Activated CD8-positive, alpha-beta T cell treated with anti-CD3 and anti-CD28 coated beads for 36 hours (primary cell): ENCODE measurements at regions not wholly inside any gene's neighbourhood (a gene's known extent, or its start where the extent isn't known, plus 50 kb on each side); places are given as distances from the start of the nearest gene placed in this dataset.

ENCODE experiments used
- ATAC-seq: fragments of 200-7000 bp; cut with Tn5 transposase; one replicate; pipeline ENCODE4 v1.10.0; 2021; ENCODE audit warnings: mild to moderate bottlenecking, moderate library complexity
- CTCF ChIA-PET: fragments of 350-600 bp; sonication (Branson Sonifier 250); formaldehyde crosslinking; loops from one replicate; lab custom pipeline; 2021; ENCODE audit warnings: antibody characterized with exemption; lab: Charles Lee
- POLR2A ChIA-PET: fragments of 350-600 bp; sonication (Branson Sonifier 250); formaldehyde crosslinking; loops from one replicate; lab custom pipeline; 2021; ENCODE audit warnings: antibody characterized with exemption; lab: Charles Lee
- DNase-seq: peaks from one replicate; pipeline ENCODE4 v3.0.0-alpha.2; 2020
- H3K27ac Mint-ChIP-seq: one replicate; pipeline ENCODE4 v1.8.0; 2021; ENCODE audit warnings: mild to moderate bottlenecking, mixed read lengths
- H3K27me3 Mint-ChIP-seq: one replicate; pipeline ENCODE4 v1.8.0; 2021; ENCODE audit warnings: mixed read lengths
- H3K36me3 Mint-ChIP-seq: one replicate; pipeline ENCODE4 v1.8.0; 2021; ENCODE audit warnings: low read depth, mixed read lengths
- H3K4me1 Mint-ChIP-seq: one replicate; pipeline ENCODE4 v1.8.0; 2021; ENCODE audit warnings: low read depth, mixed read lengths
- H3K4me3 Mint-ChIP-seq: one replicate; pipeline ENCODE4 v1.8.0; 2021; ENCODE audit warnings: mild to moderate bottlenecking, moderate library complexity, mixed read lengths
- H3K9me3 Mint-ChIP-seq: one replicate; pipeline ENCODE4 v1.8.0; 2021; ENCODE audit warnings: mixed read lengths
- intact Hi-C: fragments of 100-400 bp; cut with micrococcal nuclease; formaldehyde crosslinking; loops from one replicate; pipeline ENCODE4 v1.10.0; 2022
- TF ChIP-seq, protein P1 (sequence below): fragments of 200-600 bp; IDR thresholded peaks from one replicate; pipeline ENCODE4 v1.8.0; 2022; ENCODE audit warnings: antibody characterized with exemption, mild to moderate bottlenecking

DNA sequence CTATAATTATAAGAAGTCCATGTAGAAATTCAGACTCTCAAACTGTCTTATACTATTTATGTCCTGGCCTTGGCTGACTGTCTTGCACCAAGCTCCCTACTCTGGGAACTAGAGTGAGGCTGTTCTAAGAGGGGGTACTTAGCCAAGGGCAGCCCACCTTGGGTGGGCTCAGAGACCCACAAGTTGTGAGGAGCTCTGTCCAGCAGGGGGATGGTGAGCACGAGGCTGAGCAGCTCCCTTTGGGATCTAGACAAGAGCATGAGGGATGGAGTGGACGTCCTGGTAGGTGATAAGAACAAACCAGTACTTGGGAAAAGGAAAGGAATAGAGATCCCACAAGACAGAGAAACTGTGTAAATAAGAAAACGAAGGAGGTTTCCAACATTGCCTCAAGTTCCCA, 127.1 kb upstream of the SLC44A3 start:
- Mint-ChIP-seq H3K9me3 (no peaks in the 10 kb centered on the region), H3K36me3 (no peaks in the 10 kb centered on the region), H3K27ac (no peak overlapping the region), H3K27me3 (peaks cover 16% of the 10 kb centered on the region), H3K4me3 (no peak overlapping the region), H3K4me1 (peaks cover 6% of the 10 kb centered on the region)
- ChIA-PET CTCF (no interaction called here), POLR2A (no interaction called here)
- TF ChIP-seq, protein P1, sequence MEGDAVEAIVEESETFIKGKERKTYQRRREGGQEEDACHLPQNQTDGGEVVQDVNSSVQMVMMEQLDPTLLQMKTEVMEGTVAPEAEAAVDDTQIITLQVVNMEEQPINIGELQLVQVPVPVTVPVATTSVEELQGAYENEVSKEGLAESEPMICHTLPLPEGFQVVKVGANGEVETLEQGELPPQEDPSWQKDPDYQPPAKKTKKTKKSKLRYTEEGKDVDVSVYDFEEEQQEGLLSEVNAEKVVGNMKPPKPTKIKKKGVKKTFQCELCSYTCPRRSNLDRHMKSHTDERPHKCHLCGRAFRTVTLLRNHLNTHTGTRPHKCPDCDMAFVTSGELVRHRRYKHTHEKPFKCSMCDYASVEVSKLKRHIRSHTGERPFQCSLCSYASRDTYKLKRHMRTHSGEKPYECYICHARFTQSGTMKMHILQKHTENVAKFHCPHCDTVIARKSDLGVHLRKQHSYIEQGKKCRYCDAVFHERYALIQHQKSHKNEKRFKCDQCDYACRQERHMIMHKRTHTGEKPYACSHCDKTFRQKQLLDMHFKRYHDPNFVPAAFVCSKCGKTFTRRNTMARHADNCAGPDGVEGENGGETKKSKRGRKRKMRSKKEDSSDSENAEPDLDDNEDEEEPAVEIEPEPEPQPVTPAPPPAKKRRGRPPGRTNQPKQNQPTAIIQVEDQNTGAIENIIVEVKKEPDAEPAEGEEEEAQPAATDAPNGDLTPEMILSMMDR: no peak
- DNase-seq (no peak), ATAC-seq (no peak)
- intact Hi-C loops: no loop called here

DNA sequence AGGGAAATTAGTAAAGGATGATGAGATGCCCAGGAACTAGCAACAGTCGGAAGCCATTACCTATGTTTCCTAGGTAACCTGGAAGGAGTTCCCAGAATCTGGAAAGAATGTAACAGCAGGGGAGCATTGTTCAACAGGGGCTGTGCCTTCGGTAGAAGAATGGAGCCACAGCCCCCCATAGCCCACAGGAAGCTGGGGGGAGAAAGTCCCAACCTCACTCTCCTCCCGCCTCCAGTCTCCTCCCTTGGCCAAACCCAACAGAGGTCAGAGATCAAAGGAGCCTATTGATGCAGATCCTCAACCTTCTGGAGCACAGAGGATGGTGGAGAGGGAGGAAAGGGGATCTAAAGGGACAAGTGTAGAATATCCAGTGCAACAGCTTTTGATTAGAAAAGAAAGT, 131.5 kb upstream of the SLC44A3 start:
- TF ChIP-seq, protein P1: no peak
- H3K9me3 Mint-ChIP-seq: no peaks in the 10 kb centered on the region
- H3K4me3 Mint-ChIP-seq: no peak overlapping the region
- no peaks in the 10 kb centered on the region for H3K4me1 Mint-ChIP-seq
- H3K27me3 Mint-ChIP-seq: peaks cover 5% of the 10 kb centered on the region
- ATAC-seq (no peak), DNase-seq (no peak)
- ChIA-PET CTCF (no interaction called here), POLR2A (no interaction called here)
- H3K27ac Mint-ChIP-seq: no peak overlapping the region
- intact Hi-C loops: no loop called here
- no peaks in the 10 kb centered on the region for H3K36me3 Mint-ChIP-seq

DNA sequence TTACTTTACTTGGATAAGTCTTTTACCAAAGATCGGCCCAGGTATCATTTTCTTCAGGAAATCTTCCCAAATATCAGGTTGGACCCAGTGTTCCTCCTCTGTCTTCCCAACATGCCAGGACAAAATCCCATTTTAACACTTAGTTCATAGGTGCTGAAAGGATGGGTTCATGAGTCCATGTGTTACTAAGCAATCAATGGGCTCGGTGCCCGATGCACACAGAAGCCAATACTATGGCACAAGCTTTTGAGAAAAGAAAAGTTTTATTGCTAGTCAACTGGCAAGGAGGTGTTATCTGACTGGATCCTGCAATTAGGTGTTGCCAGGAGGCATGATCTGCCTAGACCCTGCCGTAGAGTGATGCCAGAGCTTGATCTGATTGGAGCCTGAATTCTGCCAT, 133.3 kb upstream of the SLC44A3 start:
- ATAC-seq (no peak), DNase-seq (no peak)
- Mint-ChIP-seq H3K27me3 (peaks cover 3% of the 10 kb centered on the region), H3K9me3 (no peaks in the 10 kb centered on the region), H3K4me3 (no peak overlapping the region), H3K4me1 (no peaks in the 10 kb centered on the region), H3K27ac (no peak overlapping the region), H3K36me3 (no peaks in the 10 kb centered on the region)
- TF ChIP-seq, protein P1: no peak
- ChIA-PET POLR2A (no interaction called here), CTCF (no interaction called here)
- intact Hi-C loops: no loop called here

DNA sequence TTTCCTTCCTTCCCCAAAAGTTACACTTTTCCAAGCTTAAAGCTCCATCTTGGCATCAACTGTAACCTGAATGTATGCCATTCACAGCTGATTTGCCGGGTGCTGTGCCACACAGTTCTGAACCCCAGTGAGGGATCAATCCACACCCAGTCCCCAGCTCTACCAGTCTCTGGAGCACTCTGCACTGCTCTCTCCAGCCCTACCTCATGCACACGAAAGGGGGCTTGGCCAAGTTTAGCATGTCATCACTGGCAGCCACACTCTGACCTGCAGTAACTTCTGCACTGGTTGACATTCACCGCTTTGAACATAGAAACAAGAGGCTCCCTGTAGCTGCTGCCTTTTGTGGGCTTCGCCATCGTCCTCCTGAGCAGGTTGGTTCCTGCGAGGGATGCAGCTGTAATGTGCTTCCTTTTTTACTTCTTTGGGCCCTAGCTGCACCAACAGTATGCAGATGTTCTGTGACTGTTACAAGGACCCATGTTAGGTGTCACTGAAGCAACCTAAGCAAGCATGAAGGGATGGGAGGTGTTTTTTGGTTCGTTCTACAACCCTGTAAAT, 135.4 kb upstream of the SLC44A3 start:
- intact Hi-C loops: no loop called here
- H3K27me3 Mint-ChIP-seq: peaks cover 5% of the 10 kb centered on the region
- TF ChIP-seq, protein P1: no peak
- H3K4me1 Mint-ChIP-seq: no peaks in the 10 kb centered on the region
- POLR2A ChIA-PET: no interaction called here
- ATAC-seq: no peak
- no peaks in the 10 kb centered on the region for H3K9me3 Mint-ChIP-seq
- no peaks in the 10 kb centered on the region for H3K36me3 Mint-ChIP-seq
- CTCF ChIA-PET: interaction anchor here (0.6 kb wide), 1 partner anchor 97 kb away, joined by 3 read pairs; no protein-coding TSS in a partner anchor
- no peak overlapping the region for H3K4me3 Mint-ChIP-seq
- H3K27ac Mint-ChIP-seq: no peak overlapping the region
- no peak for DNase-seq

DNA sequence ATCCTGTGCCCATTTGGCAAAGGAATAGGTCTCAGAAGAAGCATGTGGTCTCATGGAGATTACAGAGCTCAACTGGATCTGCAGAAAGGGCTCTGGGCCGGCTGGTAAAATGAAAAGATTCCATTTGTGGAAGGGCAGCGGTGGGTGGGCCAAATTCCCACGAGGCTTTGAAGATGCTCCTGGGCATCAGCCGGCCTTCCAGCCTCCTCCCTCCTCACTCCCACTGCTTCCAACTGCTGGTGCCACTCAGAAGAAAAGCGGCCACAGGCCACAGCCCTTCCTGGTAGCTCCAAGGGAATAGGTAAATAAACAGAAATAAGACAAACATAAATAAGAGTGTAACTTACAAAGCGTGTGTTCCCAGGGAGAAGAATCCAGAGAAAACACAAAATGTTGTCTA, 136.3 kb upstream of the SLC44A3 start:
- Mint-ChIP-seq H3K36me3 (no peaks in the 10 kb centered on the region), H3K27ac (no peak overlapping the region), H3K4me1 (no peaks in the 10 kb centered on the region), H3K4me3 (no peak overlapping the region), H3K27me3 (peaks cover 8% of the 10 kb centered on the region), H3K9me3 (no peaks in the 10 kb centered on the region)
- intact Hi-C loops: no loop called here
- POLR2A ChIA-PET: no interaction called here
- TF ChIP-seq, protein P1: no peak
- CTCF ChIA-PET: no interaction called here
- ATAC-seq: no peak
- no peak for DNase-seq
